ENCODE measurements at regions not wholly inside any gene's neighbourhood (a gene's known extent, or its start where the extent isn't known, plus 50 kb on each side); places are given as distances from the start of the nearest gene placed in this dataset.
A peak's percentile ranks its signal among the peaks of the same experiment; 100 is the strongest.

DNA sequence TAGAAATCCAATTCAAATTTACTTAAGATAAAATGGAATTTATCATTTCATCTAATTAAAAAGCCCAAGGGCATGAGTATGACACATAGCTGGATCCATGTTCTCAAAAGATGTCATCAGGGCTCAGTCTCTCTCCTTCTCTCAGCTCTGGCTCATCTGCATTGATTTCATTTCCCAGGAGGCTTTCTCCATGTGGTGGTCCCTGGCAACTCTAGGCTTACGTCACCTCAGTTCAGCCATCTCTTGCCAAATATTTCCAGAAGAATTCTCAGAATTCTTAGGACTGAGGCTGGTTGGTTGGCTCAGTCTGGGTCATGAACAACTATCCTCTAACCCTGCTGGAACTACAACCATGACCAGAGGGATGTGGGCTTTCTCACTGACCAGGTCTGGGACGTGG is 65.3 kb downstream of the FOS start:
- no peak for DNase-seq
- 89 to 90% methylated on average over 2 of the region's 2 CpGs for WGBS, 2 donors

DNA sequence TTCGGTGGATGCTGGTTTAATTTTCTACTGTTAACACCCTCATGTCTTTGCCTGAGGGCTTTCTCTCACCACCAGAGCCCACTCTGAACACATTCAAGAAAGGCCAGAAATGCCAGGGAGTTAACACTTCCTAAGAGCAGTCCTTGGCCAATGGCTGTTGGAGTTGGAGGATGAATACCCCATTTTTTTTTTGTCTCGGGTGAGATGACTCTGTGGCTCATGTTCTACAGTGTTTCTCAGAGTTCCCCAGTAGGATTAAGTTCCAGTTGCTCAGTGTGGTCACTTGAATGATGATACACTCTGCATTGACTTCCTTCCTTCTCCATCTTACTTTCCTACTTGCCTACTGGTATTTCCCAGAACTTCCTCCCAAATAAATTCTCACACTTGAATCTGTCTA is 65.8 kb downstream of the FOS start:
- peak; percentile 2 for DNase-seq
- Histone ChIP-seq H3K27ac (no peak overlapping the region), H3K4me1 (peaks cover 0 to 8% (median 0%) of the 10 kb centered on the region in 4 donors), H3K27me3 (no peaks in the 10 kb centered on the region), H3K36me3 (no peaks in the 10 kb centered on the region), H3K9me3 (no peaks in the 10 kb centered on the region), H3K4me3 (no peak overlapping the region)
- intact Hi-C loops (cut with DNase I) = no loop called here
- 84% methylated on average over 2 of the region's 2 CpGs for WGBS, 2 donors
- TF ChIP-seq, protein P1, sequence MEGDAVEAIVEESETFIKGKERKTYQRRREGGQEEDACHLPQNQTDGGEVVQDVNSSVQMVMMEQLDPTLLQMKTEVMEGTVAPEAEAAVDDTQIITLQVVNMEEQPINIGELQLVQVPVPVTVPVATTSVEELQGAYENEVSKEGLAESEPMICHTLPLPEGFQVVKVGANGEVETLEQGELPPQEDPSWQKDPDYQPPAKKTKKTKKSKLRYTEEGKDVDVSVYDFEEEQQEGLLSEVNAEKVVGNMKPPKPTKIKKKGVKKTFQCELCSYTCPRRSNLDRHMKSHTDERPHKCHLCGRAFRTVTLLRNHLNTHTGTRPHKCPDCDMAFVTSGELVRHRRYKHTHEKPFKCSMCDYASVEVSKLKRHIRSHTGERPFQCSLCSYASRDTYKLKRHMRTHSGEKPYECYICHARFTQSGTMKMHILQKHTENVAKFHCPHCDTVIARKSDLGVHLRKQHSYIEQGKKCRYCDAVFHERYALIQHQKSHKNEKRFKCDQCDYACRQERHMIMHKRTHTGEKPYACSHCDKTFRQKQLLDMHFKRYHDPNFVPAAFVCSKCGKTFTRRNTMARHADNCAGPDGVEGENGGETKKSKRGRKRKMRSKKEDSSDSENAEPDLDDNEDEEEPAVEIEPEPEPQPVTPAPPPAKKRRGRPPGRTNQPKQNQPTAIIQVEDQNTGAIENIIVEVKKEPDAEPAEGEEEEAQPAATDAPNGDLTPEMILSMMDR (IDR thresholded peaks at IDR 0.05) = no peak
- TF ChIP-seq EP300 (IDR thresholded peaks at IDR 0.05) (no peak), POLR2AphosphoS5 (IDR thresholded peaks at IDR 0.05) (no peak)

More for the DNA sequence above, 65.3 kb downstream of the FOS start:
- intact Hi-C loops (cut with DNase I) = no loop called here
- Histone ChIP-seq H3K4me3 (no peak overlapping the region), H3K27ac (no peak overlapping the region), H3K9me3 (no peaks in the 10 kb centered on the region), H3K27me3 (no peaks in the 10 kb centered on the region), H3K4me1 (peaks cover 0 to 8% (median 0%) of the 10 kb centered on the region in 4 donors), H3K36me3 (no peaks in the 10 kb centered on the region)
- TF ChIP-seq, protein P1 (IDR thresholded peaks at IDR 0.05) = no peak
- TF ChIP-seq EP300 (IDR thresholded peaks at IDR 0.05) (no peak), POLR2A (IDR thresholded peaks at IDR 0.05) (no peak), POLR2AphosphoS5 (IDR thresholded peaks at IDR 0.05) (no peak)

DNA sequence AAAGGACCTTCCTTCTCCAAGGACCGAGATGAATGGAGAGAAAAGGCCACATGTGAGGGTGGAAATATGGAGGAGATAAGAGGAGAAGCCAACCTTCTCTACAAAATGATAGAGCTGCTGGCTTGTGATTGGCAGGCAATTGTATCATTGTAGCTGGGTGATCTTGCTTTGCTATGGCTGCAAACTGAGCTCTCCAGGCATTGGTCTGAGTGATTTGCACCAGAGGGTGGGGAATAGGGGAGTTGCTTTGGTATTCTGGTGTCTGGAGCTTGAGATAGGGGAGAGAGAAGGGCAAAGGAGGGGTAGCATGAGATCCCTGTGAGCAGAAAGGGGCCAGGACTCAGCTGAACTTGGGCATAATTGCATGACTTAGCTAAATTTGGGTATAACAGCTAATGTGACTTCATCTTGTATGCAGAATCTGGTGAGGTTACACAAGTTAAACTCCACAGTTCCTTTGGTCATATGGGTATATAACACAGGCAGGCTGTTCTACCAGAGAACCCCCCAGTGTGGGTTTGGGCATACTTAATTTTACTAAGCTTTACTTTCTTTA is 72.0 kb downstream of the FOS start:
- no peaks in the 10 kb centered on the region for H3K36me3 ChIP-seq
- 92 to 96% methylated on average over 1 of the region's 1 CpG for WGBS, 2 donors
- H3K4me3 ChIP-seq = no peak overlapping the region
- H3K27me3 ChIP-seq = no peaks in the 10 kb centered on the region
- no peaks in the 10 kb centered on the region for H3K9me3 ChIP-seq
- no peak overlapping the region for H3K27ac ChIP-seq
- TF ChIP-seq, protein P1 (IDR thresholded peaks at IDR 0.05) = no peak
- TF ChIP-seq POLR2AphosphoS5 (IDR thresholded peaks at IDR 0.05) = no peak
- TF ChIP-seq EP300 (IDR thresholded peaks at IDR 0.05) = no peak
- no peak for TF ChIP-seq POLR2A (IDR thresholded peaks at IDR 0.05)
- DNase-seq = no peak
- intact Hi-C loops (cut with DNase I) = no loop called here
- peaks cover 0 to 8% (median 3%) of the 10 kb centered on the region in 4 donors for H3K4me1 ChIP-seq

DNA sequence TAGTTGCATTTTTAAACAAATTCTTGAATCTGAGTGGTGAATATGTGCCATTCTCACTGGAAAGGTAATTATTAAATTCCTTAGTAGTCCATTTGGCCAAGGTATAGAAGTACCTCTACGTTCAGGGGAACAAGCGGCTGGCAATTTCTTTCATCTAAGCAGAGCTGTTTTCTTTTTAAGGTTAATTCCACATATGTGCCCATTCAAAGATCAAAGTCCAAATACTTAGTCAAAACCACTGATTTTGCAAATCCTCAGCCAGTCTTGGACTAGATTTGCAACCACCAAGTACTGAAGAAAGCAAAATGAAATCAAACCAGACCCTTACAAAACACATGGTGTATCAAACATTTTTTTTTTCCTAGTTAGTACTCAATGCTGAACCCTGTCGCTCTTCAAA is 68.7 kb upstream of the JDP2 start:
- DNase-seq = no peak
- Histone ChIP-seq H3K4me3 (no peak overlapping the region), H3K27me3 (no peaks in the 10 kb centered on the region), H3K9me3 (no peaks in the 10 kb centered on the region), H3K27ac (no peak overlapping the region), H3K36me3 (no peaks in the 10 kb centered on the region), H3K4me1 (peaks cover 0 to 10% (median 5%) of the 10 kb centered on the region in 4 donors)
- TF ChIP-seq POLR2A (IDR thresholded peaks at IDR 0.05) (no peak), EP300 (IDR thresholded peaks at IDR 0.05) (no peak), POLR2AphosphoS5 (IDR thresholded peaks at IDR 0.05) (no peak)
- TF ChIP-seq, protein P1 (IDR thresholded peaks at IDR 0.05) = no peak
- intact Hi-C loops (cut with DNase I) = no loop called here
- 70 to 91% methylated on average over 3 of the region's 3 CpGs for WGBS, 2 donors

DNA sequence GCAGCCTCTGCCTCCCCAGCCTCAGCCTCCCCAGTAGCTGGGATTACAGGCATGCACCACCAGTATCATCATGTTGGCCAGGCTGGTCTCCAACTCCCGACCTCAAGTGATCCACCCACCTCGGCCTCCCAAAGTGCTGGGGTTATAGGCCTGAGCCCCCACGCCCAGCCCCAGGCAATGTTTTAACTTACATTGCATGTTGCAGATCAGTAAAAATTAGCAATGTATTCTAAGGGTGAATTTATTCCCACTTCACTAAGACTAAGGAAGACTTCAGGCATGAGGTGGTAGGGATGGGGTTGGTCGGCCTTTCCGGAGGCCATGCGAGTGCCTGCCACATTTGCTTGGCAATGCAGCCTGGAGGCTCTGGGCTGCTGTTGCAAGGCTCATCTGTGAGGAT is 66.8 kb upstream of the JDP2 start:
- DNase-seq = no peak
- H3K36me3 ChIP-seq = no peaks in the 10 kb centered on the region
- H3K4me3 ChIP-seq = no peak overlapping the region
- no peaks in the 10 kb centered on the region for H3K9me3 ChIP-seq
- H3K4me1 ChIP-seq = peaks cover 0 to 10% (median 5%) of the 10 kb centered on the region in 4 donors
- no peaks in the 10 kb centered on the region for H3K27me3 ChIP-seq
- no peak overlapping the region for H3K27ac ChIP-seq
- TF ChIP-seq POLR2AphosphoS5 (IDR thresholded peaks at IDR 0.05) (no peak), POLR2A (IDR thresholded peaks at IDR 0.05) (no peak), EP300 (IDR thresholded peaks at IDR 0.05) (no peak)
- TF ChIP-seq, protein P1 (IDR thresholded peaks at IDR 0.05) = no peak
- intact Hi-C loops (cut with DNase I) = no loop called here
- 85 to 89% methylated on average over 6 of the region's 6 CpGs for WGBS, 2 donors
